ENCODE measurements at regions not wholly inside any gene's neighbourhood (a gene's known extent, or its start where the extent isn't known, plus 50 kb on each side); places are given as distances from the start of the nearest gene placed in this dataset.

- H3K27ac ChIP-seq: no peak overlapping the region
Measured at GRCh38 chr5:158430166-158430797, 571.3 kb upstream of the CLINT1 start.

DNA sequence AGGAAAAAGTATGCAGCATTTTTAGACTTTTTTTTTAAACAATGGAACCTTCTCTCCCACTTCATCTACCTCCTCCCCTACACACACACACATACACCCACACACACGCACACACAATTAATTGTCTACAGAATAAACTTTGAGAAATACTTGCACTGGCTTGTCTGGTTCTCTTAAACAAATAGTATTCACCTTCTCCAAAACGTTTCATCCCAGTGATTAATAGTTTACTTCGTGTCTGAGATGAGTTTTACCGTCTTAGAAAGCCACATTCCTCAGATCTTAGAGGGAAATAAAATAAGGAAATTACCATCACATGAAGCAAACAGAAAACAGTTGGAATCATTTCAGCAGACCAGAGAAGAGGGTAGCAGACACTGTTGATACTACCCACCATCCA, 570.6 kb upstream of the CLINT1 start:
- WGBS (ENCODE audit: low lambda C conversion rate, missing lambda C conversion rate): 52% methylated on average over 4 of the region's 4 CpGs

More at GRCh38 chr5:158430166-158430797, 571.3 kb upstream of the CLINT1 start:
- no peaks in the 10 kb centered on the region for H3K4me1 ChIP-seq (ENCODE audit: insufficient read depth)
- no peak overlapping the region for H3K4me3 ChIP-seq
- no peak overlapping the region for H3K4me2 ChIP-seq
- WGBS (ENCODE audit: low lambda C conversion rate, missing lambda C conversion rate): 76% methylated on average over 2 of the region's 2 CpGs
- no peaks in the 10 kb centered on the region for H3K9me3 ChIP-seq (ENCODE audit: low read depth)
- no peak overlapping the region for H2AFZ ChIP-seq
- H3K36me3 ChIP-seq (replicated peaks; ENCODE audit: insufficient read depth, low read depth): no peaks in the 10 kb centered on the region
- no peaks in the 10 kb centered on the region for H4K20me1 ChIP-seq (ENCODE audit: insufficient read depth, poor library complexity, severe bottlenecking)
- TF ChIP-seq EZH2 (IDR thresholded peaks at IDR 0.05; ENCODE audit: borderline replicate concordance) (no peak), EZH2phosphoT487 (IDR thresholded peaks at IDR 0.05; ENCODE audit: low read depth, severe bottlenecking, unreplicated experiment) (no peak)
- TF ChIP-seq, protein P1, sequence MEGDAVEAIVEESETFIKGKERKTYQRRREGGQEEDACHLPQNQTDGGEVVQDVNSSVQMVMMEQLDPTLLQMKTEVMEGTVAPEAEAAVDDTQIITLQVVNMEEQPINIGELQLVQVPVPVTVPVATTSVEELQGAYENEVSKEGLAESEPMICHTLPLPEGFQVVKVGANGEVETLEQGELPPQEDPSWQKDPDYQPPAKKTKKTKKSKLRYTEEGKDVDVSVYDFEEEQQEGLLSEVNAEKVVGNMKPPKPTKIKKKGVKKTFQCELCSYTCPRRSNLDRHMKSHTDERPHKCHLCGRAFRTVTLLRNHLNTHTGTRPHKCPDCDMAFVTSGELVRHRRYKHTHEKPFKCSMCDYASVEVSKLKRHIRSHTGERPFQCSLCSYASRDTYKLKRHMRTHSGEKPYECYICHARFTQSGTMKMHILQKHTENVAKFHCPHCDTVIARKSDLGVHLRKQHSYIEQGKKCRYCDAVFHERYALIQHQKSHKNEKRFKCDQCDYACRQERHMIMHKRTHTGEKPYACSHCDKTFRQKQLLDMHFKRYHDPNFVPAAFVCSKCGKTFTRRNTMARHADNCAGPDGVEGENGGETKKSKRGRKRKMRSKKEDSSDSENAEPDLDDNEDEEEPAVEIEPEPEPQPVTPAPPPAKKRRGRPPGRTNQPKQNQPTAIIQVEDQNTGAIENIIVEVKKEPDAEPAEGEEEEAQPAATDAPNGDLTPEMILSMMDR (IDR thresholded peaks at IDR 0.05; ENCODE audit: poor library complexity): no peak
- H3K79me2 ChIP-seq: no peaks in the 10 kb centered on the region
- DNase-seq (ENCODE audit: low spot score): no peak
- H3K27me3 ChIP-seq: no peaks in the 10 kb centered on the region
- H3K9me2 ChIP-seq (replicated peaks; ENCODE audit: insufficient read depth): no peaks in the 10 kb centered on the region

DNA sequence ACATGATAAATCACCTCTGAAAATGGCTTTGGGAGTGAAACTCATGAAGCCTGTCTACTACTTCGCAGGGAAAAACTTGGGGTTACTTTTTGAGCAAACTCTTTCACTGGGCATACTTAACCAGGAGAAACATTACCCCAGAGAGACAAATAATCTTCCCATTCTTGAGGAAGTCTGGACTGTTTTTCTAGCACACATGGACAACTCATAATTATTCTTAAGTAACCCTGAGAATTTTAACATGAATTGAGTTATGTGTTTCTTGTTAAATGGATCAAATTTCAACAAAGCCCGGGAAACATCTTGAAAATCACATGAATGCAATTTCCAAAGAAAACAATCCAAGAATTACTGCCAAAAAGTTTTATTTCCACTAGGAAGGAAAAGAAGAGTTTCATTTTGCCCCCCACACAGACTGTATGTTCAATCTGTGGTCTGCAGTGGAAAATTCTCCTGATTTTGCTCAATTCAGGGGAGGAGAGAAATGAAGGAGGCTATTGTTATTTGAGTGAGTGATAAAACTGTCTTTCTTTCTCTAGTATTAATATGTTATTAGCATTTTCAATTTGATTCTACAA, 564.8 kb upstream of the CLINT1 start:
- H3K4me2 ChIP-seq: no peak overlapping the region
- H3K27me3 ChIP-seq: no peaks in the 10 kb centered on the region
- H3K79me2 ChIP-seq: no peaks in the 10 kb centered on the region
- H3K9me2 ChIP-seq (replicated peaks; ENCODE audit: insufficient read depth): no peaks in the 10 kb centered on the region
- TF ChIP-seq, protein P1 (IDR thresholded peaks at IDR 0.05; ENCODE audit: poor library complexity): no peak
- no peak for TF ChIP-seq EZH2 (IDR thresholded peaks at IDR 0.05; ENCODE audit: borderline replicate concordance)
- TF ChIP-seq EZH2phosphoT487 (IDR thresholded peaks at IDR 0.05; ENCODE audit: low read depth, severe bottlenecking, unreplicated experiment): no peak
- H3K9me3 ChIP-seq (ENCODE audit: low read depth): no peaks in the 10 kb centered on the region
- no peak overlapping the region for H2AFZ ChIP-seq
- no peaks in the 10 kb centered on the region for H4K20me1 ChIP-seq (ENCODE audit: insufficient read depth, poor library complexity, severe bottlenecking)
- no peak for DNase-seq (ENCODE audit: low spot score)
- no peaks in the 10 kb centered on the region for H3K36me3 ChIP-seq (replicated peaks; ENCODE audit: insufficient read depth, low read depth)
- H3K4me1 ChIP-seq (ENCODE audit: insufficient read depth): no peaks in the 10 kb centered on the region
- WGBS (ENCODE audit: low lambda C conversion rate, missing lambda C conversion rate): 76% methylated on average over 2 of the region's 2 CpGs
- H3K27ac ChIP-seq: peak overlapping the region; percentile 61
- no peak overlapping the region for H3K4me3 ChIP-seq

More for the DNA sequence above, 570.6 kb upstream of the CLINT1 start:
- Histone ChIP-seq H3K27me3 (no peaks in the 10 kb centered on the region), H3K9me3 (ENCODE audit: low read depth) (no peaks in the 10 kb centered on the region), H4K20me1 (ENCODE audit: insufficient read depth, poor library complexity, severe bottlenecking) (no peaks in the 10 kb centered on the region), H3K79me2 (no peaks in the 10 kb centered on the region), H2AFZ (no peak overlapping the region), H3K9me2 (replicated peaks; ENCODE audit: insufficient read depth) (no peaks in the 10 kb centered on the region), H3K27ac (no peak overlapping the region), H3K4me1 (ENCODE audit: insufficient read depth) (no peaks in the 10 kb centered on the region), H3K36me3 (replicated peaks; ENCODE audit: insufficient read depth, low read depth) (no peaks in the 10 kb centered on the region), H3K4me3 (no peak overlapping the region), H3K4me2 (no peak overlapping the region)
- DNase-seq (ENCODE audit: low spot score): no peak
- TF ChIP-seq, protein P1 (IDR thresholded peaks at IDR 0.05; ENCODE audit: poor library complexity): no peak
- no peak for TF ChIP-seq EZH2 (IDR thresholded peaks at IDR 0.05; ENCODE audit: borderline replicate concordance)
- TF ChIP-seq EZH2phosphoT487 (IDR thresholded peaks at IDR 0.05; ENCODE audit: low read depth, severe bottlenecking, unreplicated experiment): no peak
